Thyroid gland (tissue), 4 donors: ENCODE measurements at regions not wholly inside any gene's neighbourhood (a gene's known extent, or its start where the extent isn't known, plus 50 kb on each side); places are given as distances from the start of the nearest gene placed in this dataset.

Experiments
- POLR2A ChIP-seq, 2 donors: fragments of 450-650 bp; IDR thresholded peaks; one replicate each; pipeline ENCODE4 v1.6.1; 2017; ENCODE audit warnings: antibody characterized with exemption in 2 of 2, mild to moderate bottlenecking in 2 of 2, moderate library complexity in 1 of 2
- TF ChIP-seq, protein P1 (sequence below), 6 experiments: fragments of 200-600 bp in 3 of 6; fragments of 450-650 bp in 3 of 6; sonication (generic) in 3 of 6; IDR thresholded peaks; one replicate each; pipeline ENCODE4 v1.5.1; 2016 to 2019; ENCODE audit warnings: antibody characterized with exemption in 6 of 6, mild to moderate bottlenecking in 2 of 6, inconsistent platforms in 1 of 6, moderate library complexity in 1 of 6

DNA sequence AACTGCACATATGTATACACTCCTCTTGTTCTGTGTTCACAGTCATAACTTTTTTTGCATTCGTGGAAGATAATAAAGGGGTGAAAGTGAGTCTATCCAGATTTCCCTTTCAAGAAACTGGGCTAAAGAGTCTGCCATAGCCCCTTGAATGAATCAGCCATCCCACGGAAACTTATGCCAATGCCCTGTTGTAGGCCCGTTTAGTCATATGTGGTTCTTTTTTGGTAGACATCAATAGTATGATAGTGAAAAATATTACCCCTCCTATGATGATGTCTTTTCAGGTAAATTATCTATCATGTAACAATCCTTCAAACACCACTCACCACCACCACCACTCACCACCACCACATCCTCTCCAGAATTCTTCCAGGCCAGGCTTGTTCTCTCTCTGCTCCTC, 99.9 kb upstream of the MYLIP start:
- TF ChIP-seq, protein P1, sequence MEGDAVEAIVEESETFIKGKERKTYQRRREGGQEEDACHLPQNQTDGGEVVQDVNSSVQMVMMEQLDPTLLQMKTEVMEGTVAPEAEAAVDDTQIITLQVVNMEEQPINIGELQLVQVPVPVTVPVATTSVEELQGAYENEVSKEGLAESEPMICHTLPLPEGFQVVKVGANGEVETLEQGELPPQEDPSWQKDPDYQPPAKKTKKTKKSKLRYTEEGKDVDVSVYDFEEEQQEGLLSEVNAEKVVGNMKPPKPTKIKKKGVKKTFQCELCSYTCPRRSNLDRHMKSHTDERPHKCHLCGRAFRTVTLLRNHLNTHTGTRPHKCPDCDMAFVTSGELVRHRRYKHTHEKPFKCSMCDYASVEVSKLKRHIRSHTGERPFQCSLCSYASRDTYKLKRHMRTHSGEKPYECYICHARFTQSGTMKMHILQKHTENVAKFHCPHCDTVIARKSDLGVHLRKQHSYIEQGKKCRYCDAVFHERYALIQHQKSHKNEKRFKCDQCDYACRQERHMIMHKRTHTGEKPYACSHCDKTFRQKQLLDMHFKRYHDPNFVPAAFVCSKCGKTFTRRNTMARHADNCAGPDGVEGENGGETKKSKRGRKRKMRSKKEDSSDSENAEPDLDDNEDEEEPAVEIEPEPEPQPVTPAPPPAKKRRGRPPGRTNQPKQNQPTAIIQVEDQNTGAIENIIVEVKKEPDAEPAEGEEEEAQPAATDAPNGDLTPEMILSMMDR (IDR thresholded peaks at IDR 0.05), result no peak
- no peak for TF ChIP-seq POLR2A (IDR thresholded peaks at IDR 0.05)
